ENCODE measurements at regions not wholly inside any gene's neighbourhood (a gene's known extent, or its start where the extent isn't known, plus 50 kb on each side); places are given as distances from the start of the nearest gene placed in this dataset.

DNA sequence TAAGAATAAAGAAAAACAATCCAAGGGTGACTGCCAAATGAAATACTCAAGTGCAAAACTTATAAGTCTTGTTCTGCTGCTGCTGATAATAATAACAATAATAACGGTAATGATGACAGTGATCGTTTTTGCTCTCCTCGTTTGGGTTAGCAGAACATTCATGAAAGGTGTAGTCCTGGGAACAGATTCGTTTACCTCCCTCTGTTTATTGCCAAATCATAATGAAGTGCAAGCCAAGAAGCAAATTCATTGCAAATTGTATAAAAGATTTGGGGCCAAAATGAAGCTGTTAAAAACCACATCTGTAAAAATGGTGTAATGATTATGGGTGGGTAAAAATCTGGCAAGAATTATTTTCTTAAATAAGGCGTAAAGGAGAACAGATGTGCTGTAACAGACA is 587.2 kb upstream of the MKI67 start:
- 4% methylated on average over 5 of the region's 5 CpGs for WGBS (ENCODE audit: low lambda C conversion rate)
- TF ChIP-seq ZEB1 (IDR thresholded peaks at IDR 0.05; ENCODE audit: insufficient replicate concordance, low read depth): no peak
- no peak for TF ChIP-seq LCORL (IDR thresholded peaks at IDR 0.05)
- no peak for TF ChIP-seq LCORL (CRISPR knock-in tag; IDR thresholded peaks at IDR 0.05)
- TF ChIP-seq ZNF468 (CRISPR knock-in tag; IDR thresholded peaks at IDR 0.05): no peak
- TF ChIP-seq, protein P1, sequence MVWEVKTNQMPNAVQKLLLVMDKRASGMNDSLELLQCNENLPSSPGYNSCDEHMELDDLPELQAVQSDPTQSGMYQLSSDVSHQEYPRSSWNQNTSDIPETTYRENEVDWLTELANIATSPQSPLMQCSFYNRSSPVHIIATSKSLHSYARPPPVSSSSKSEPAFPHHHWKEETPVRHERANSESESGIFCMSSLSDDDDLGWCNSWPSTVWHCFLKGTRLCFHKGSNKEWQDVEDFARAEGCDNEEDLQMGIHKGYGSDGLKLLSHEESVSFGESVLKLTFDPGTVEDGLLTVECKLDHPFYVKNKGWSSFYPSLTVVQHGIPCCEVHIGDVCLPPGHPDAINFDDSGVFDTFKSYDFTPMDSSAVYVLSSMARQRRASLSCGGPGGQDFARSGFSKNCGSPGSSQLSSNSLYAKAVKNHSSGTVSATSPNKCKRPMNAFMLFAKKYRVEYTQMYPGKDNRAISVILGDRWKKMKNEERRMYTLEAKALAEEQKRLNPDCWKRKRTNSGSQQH (CRISPR knock-in tag; IDR thresholded peaks at IDR 0.05; ENCODE audit: low read depth): no peak
- TF ChIP-seq ZNF337 (CRISPR knock-in tag; IDR thresholded peaks at IDR 0.05; ENCODE audit: borderline replicate concordance, low read depth): no peak
- no peak for TF ChIP-seq SMYD3 (CRISPR knock-in tag; IDR thresholded peaks at IDR 0.05)
- TF ChIP-seq REPIN1 (CRISPR knock-in tag; IDR thresholded peaks at IDR 0.05; ENCODE audit: borderline replicate concordance, low read depth): no peak
- TF ChIP-seq, protein P2, sequence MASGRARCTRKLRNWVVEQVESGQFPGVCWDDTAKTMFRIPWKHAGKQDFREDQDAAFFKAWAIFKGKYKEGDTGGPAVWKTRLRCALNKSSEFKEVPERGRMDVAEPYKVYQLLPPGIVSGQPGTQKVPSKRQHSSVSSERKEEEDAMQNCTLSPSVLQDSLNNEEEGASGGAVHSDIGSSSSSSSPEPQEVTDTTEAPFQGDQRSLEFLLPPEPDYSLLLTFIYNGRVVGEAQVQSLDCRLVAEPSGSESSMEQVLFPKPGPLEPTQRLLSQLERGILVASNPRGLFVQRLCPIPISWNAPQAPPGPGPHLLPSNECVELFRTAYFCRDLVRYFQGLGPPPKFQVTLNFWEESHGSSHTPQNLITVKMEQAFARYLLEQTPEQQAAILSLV (CRISPR knock-in tag; IDR thresholded peaks at IDR 0.05; ENCODE audit: borderline replicate concordance): no peak
- TF ChIP-seq, protein P3, sequence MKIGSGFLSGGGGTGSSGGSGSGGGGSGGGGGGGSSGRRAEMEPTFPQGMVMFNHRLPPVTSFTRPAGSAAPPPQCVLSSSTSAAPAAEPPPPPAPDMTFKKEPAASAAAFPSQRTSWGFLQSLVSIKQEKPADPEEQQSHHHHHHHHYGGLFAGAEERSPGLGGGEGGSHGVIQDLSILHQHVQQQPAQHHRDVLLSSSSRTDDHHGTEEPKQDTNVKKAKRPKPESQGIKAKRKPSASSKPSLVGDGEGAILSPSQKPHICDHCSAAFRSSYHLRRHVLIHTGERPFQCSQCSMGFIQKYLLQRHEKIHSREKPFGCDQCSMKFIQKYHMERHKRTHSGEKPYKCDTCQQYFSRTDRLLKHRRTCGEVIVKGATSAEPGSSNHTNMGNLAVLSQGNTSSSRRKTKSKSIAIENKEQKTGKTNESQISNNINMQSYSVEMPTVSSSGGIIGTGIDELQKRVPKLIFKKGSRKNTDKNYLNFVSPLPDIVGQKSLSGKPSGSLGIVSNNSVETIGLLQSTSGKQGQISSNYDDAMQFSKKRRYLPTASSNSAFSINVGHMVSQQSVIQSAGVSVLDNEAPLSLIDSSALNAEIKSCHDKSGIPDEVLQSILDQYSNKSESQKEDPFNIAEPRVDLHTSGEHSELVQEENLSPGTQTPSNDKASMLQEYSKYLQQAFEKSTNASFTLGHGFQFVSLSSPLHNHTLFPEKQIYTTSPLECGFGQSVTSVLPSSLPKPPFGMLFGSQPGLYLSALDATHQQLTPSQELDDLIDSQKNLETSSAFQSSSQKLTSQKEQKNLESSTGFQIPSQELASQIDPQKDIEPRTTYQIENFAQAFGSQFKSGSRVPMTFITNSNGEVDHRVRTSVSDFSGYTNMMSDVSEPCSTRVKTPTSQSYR (CRISPR knock-in tag; IDR thresholded peaks at IDR 0.05; ENCODE audit: borderline replicate concordance): no peak
- TF ChIP-seq ZBTB8A (CRISPR knock-in tag; IDR thresholded peaks at IDR 0.05; ENCODE audit: borderline replicate concordance, low read depth): no peak
- no peak for TF ChIP-seq SP2 (CRISPR knock-in tag; IDR thresholded peaks at IDR 0.05)
- TF ChIP-seq TBX2 (CRISPR knock-in tag; IDR thresholded peaks at IDR 0.05; ENCODE audit: borderline replicate concordance): no peak
- TF ChIP-seq ZFP37 (CRISPR knock-in tag; IDR thresholded peaks at IDR 0.05; ENCODE audit: borderline replicate concordance): no peak
- TF ChIP-seq POLR2A (IDR thresholded peaks at IDR 0.05; ENCODE audit: insufficient read depth in 1 of 2, low read depth in 2 of 2, low read length in 2 of 2): no peak
- no peak for TF ChIP-seq SNAI1 (CRISPR knock-in tag; IDR thresholded peaks at IDR 0.05; ENCODE audit: borderline replicate concordance)
- TF ChIP-seq, protein P4, sequence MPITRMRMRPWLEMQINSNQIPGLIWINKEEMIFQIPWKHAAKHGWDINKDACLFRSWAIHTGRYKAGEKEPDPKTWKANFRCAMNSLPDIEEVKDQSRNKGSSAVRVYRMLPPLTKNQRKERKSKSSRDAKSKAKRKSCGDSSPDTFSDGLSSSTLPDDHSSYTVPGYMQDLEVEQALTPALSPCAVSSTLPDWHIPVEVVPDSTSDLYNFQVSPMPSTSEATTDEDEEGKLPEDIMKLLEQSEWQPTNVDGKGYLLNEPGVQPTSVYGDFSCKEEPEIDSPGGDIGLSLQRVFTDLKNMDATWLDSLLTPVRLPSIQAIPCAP (CRISPR knock-in tag; IDR thresholded peaks at IDR 0.05; ENCODE audit: low read depth): no peak
- no peak for TF ChIP-seq ATF7 (IDR thresholded peaks at IDR 0.05)
- no peak for TF ChIP-seq ATF7 (CRISPR knock-in tag; IDR thresholded peaks at IDR 0.05)
- no peak for TF ChIP-seq ZNF775 (CRISPR knock-in tag; IDR thresholded peaks at IDR 0.05; ENCODE audit: borderline replicate concordance)
- no peak for TF ChIP-seq SP4 (CRISPR knock-in tag; IDR thresholded peaks at IDR 0.05)

More for the DNA sequence above, 587.2 kb upstream of the MKI67 start:
- no peak overlapping the region for H3K9ac ChIP-seq (ENCODE audit: insufficient read depth, low read depth, low read length)
- no peak overlapping the region for H2AFZ ChIP-seq (ENCODE audit: low read length)
- peaks cover 6 to 33% of the 10 kb centered on the region in 2 experiments; a peak in 4 of 5 replicates for H3K27me3 ChIP-seq (ENCODE audit: control insufficient read depth in 1 of 2, insufficient read depth in 2 of 2, low read length in 2 of 2)
- H3K9me3 ChIP-seq (ENCODE audit: low read length): no peaks in the 10 kb centered on the region
- H3K4me2 ChIP-seq (ENCODE audit: low read depth, low read length): no peak overlapping the region
- ChIA-PET POLR2A (no interaction called here), CTCF (ENCODE audit: low intra/inter-chr PET ratio, low total read pairs) (no interaction called here)
- H3K4me1 ChIP-seq (ENCODE audit: insufficient read depth, low read length): no peaks in the 10 kb centered on the region
- no peak for DNase-seq (ENCODE audit: low spot score)
- no peak overlapping the region for H3K27ac ChIP-seq (ENCODE audit: extremely low read length, insufficient read depth, low read length)
- no peaks in the 10 kb centered on the region for H3K79me2 ChIP-seq (ENCODE audit: insufficient read depth, low read length)
- intact Hi-C loops (cut with micrococcal nuclease; ENCODE audit: unreplicated experiment): no loop called here
- no peaks in the 10 kb centered on the region for H3K36me3 ChIP-seq (replicated peaks in 1 of 2; ENCODE audit: control insufficient read depth in 1 of 2, insufficient read depth in 2 of 2, low read length in 2 of 2)
- in situ Hi-C loops (cut with HindIII; ENCODE audit: extremely low pct_ligation_motif_present, low pct_unique_long_range_greater_than_20kb): no loop called here
- no peaks in the 10 kb centered on the region for H4K20me1 ChIP-seq (ENCODE audit: insufficient read depth, low read length)
- ATAC-seq: no peak
- no peak for FAIRE-seq
- H3K4me3 ChIP-seq (replicated peaks in 1 of 3; ENCODE audit: insufficient read depth in 1 of 3, low read depth in 2 of 3, low read length in 3 of 3): no peak overlapping the region
- BruUV-seq (replicated peaks): no TSS peak

Data from HepG2 (cell line).